Subcutaneous abdominal adipose tissue (tissue), 5 donors: ENCODE measurements at regions not wholly inside any gene's neighbourhood (a gene's known extent, or its start where the extent isn't known, plus 50 kb on each side); places are given as distances from the start of the nearest gene placed in this dataset.

ENCODE experiments used
- H3K27ac ChIP-seq: one replicate; pipeline ENCODE4 v1.7.0; 2013; ENCODE audit warnings: low read depth, mild to moderate bottlenecking, inconsistent platforms, low read length, moderate library complexity
- H3K27me3 ChIP-seq, 5 donors: one replicate each; pipeline ENCODE4 v1.7.0; 2013; ENCODE audit warnings: low read length in 5 of 5, inconsistent platforms in 1 of 5; ENCODE audit not compliant: control insufficient read depth in 5 of 5, insufficient read depth in 4 of 5
- H3K36me3 ChIP-seq, 5 donors: one replicate each; pipeline ENCODE4 v1.7.0; 2013; ENCODE audit warnings: low read length in 5 of 5; ENCODE audit not compliant: control insufficient read depth in 5 of 5, insufficient read depth in 5 of 5
- H3K4me1 ChIP-seq, 5 donors: one replicate each; pipeline ENCODE4 v1.7.0; 2013; ENCODE audit warnings: low read length in 5 of 5, mild to moderate bottlenecking in 3 of 5, moderate library complexity in 1 of 5; ENCODE audit not compliant: control insufficient read depth in 5 of 5, insufficient read depth in 5 of 5
- H3K4me3 ChIP-seq, 5 donors: one replicate each; pipeline ENCODE4 v1.7.0; 2013; ENCODE audit warnings: low read length in 5 of 5, low read depth in 1 of 5
- H3K9ac ChIP-seq, 5 donors: one replicate each; pipeline ENCODE4 v1.7.0; 2013; ENCODE audit warnings: low read length in 5 of 5, mild to moderate bottlenecking in 4 of 5, moderate library complexity in 3 of 5
- H3K9me3 ChIP-seq, 5 donors: one replicate each; pipeline ENCODE4 v1.7.0; 2013; ENCODE audit warnings: low read length in 5 of 5; ENCODE audit not compliant: control insufficient read depth in 5 of 5
- donor health status: healthy.
- donor health status: healthy.
- donor health status: healthy.
- donor health status: healthy.
- donor health status: healthy.

DNA sequence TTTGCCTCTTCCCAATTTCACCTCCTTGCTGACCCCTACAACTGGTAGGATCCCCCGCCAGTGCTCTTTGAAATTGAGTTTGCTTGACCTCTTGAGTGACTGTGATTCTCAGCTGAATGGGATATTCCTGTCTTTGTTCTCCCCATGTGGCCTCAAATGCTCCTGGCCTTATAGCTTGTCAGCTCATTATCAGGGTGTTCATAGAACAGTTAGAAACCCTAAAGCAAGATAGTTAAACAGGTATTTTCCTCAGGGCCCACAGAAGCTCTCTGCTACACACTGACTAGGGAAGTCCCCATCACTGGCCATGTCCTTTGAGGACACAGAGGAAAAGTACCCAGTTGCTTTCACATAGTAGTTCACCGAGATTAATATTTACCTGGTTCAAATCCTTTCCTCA, 211.5 kb upstream of the DTNBP1 start:
- no peaks in the 10 kb centered on the region for H3K27me3 ChIP-seq
- no peaks in the 10 kb centered on the region for H3K36me3 ChIP-seq
- no peak overlapping the region for H3K4me3 ChIP-seq
- H3K9me3 ChIP-seq = no peaks in the 10 kb centered on the region
- peaks cover 0 to 25% (median 21%) of the 10 kb centered on the region in 5 donors for H3K4me1 ChIP-seq
- H3K27ac ChIP-seq = no peak overlapping the region
- H3K9ac ChIP-seq = no peak overlapping the region

DNA sequence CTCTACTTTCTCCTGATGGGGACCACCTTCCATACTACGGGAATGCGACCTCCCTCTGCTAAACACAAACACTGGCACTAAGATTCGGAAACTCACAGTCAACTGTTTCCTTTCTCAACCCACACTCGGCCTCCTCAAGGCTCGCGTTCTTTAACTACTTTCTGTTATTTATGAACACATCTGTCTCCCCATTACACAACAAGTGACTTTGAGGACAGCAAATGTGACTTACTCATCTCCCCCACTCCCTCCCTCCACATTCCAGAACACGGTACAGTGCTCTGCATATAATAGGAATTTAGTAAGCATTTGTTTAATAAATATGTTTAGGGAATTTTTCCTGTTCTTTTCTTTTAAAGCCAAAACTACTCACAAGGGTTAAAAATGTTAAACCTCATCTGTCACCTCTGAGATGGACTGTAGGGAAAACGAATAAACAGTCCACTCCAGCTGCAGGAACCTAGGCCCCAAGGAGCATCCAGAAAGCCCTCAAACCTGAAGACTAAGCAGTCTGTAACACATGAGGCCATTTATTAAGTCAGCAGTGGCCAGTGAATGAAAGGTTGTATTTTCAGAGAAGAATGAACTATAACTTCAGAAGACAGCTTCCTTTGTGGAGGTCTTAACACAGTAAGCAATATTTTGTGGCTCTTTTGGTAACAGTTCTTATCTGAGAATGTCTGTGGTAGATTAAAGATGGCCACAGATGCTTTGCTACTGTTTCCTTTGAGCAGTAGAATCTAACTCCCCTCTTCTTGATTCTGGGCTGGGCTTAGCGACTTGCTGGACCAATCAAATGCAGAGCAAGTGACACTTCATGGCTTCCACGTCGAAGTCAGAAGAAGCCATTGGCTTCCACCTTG, 209.6 kb upstream of the DTNBP1 start:
- Histone ChIP-seq H3K27me3 (no peaks in the 10 kb centered on the region), H3K4me1 (peaks cover 0 to 19% (median 16%) of the 10 kb centered on the region in 5 donors), H3K9me3 (no peaks in the 10 kb centered on the region), H3K9ac (no peak overlapping the region), H3K36me3 (no peaks in the 10 kb centered on the region), H3K27ac (no peak overlapping the region), H3K4me3 (no peak overlapping the region)

DNA sequence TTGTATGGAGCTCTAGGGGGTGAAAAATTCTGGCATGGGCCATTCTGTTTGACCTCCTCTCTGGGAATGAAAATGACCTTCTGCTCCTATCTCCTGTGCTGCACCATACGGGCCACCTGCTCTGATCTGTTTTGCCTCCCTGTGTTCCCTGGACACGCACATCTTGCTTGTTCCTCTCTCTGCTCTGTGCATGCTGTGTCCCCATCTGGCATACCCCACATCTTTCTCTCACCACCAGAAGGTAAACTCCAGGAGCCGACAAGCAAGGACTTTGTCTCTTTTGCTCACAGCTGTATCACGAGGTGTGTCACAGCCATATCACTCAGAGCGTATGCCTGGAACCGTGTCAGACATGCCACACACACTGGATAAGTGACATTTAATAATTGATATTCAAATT, 208.4 kb upstream of the DTNBP1 start:
- Histone ChIP-seq H3K9ac (no peak overlapping the region), H3K27ac (no peak overlapping the region), H3K4me3 (no peak overlapping the region), H3K36me3 (no peaks in the 10 kb centered on the region), H3K9me3 (no peaks in the 10 kb centered on the region), H3K27me3 (no peaks in the 10 kb centered on the region), H3K4me1 (peaks cover 0 to 19% (median 16%) of the 10 kb centered on the region in 5 donors)

- Histone ChIP-seq H3K4me1 (peaks cover 0 to 19% (median 16%) of the 10 kb centered on the region in 5 donors), H3K9me3 (no peaks in the 10 kb centered on the region), H3K27me3 (no peaks in the 10 kb centered on the region), H3K9ac (no peak overlapping the region), H3K36me3 (no peaks in the 10 kb centered on the region), H3K27ac (peak overlapping the region; percentile 5), H3K4me3 (no peak overlapping the region)
Observed at GRCh38 chr6:15870333-15871043, 207.7 kb upstream of the DTNBP1 start.

DNA sequence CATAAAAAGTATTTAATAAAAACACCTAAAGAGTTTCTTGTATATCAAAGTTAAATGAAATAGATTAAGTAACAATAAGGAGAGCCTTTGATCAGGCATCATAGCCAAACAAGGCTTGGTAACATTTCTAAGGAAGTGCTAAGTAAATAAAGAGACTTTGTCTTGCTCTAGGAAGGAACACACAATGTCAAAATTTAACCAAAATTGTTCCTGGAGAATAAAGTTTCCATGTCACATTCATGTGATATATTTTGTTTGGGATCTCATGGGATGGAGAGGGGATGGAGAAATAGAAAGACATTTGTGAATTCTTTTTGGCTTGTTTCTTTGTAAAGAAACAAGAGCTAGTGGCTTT, 201.9 kb upstream of the DTNBP1 start:
- no peak overlapping the region for H3K27ac ChIP-seq
- no peaks in the 10 kb centered on the region for H3K9me3 ChIP-seq
- H3K27me3 ChIP-seq = no peaks in the 10 kb centered on the region
- peaks cover 0 to 1% (median 0%) of the 10 kb centered on the region in 5 donors for H3K4me1 ChIP-seq
- H3K4me3 ChIP-seq = no peak overlapping the region
- H3K9ac ChIP-seq = no peak overlapping the region
- no peaks in the 10 kb centered on the region for H3K36me3 ChIP-seq

GRCh38 chr6:15864038-15864707, 201.3 kb upstream of the DTNBP1 start:
- Histone ChIP-seq H3K4me3 (no peak overlapping the region), H3K27ac (no peak overlapping the region), H3K9ac (no peak overlapping the region), H3K27me3 (no peaks in the 10 kb centered on the region), H3K36me3 (no peaks in the 10 kb centered on the region), H3K4me1 (no peaks in the 10 kb centered on the region), H3K9me3 (no peaks in the 10 kb centered on the region)

- H3K36me3 ChIP-seq = no peaks in the 10 kb centered on the region
- H3K4me1 ChIP-seq = no peaks in the 10 kb centered on the region
- H3K9me3 ChIP-seq = no peaks in the 10 kb centered on the region
- H3K9ac ChIP-seq = no peak overlapping the region
- H3K27me3 ChIP-seq = no peaks in the 10 kb centered on the region
- no peak overlapping the region for H3K4me3 ChIP-seq
- H3K27ac ChIP-seq = no peak overlapping the region
Observed at GRCh38 chr6:15862810-15863209, 200.0 kb upstream of the DTNBP1 start.

GRCh38 chr6:15861486-15861885, 198.7 kb upstream of the DTNBP1 start:
- Histone ChIP-seq H3K9ac (no peak overlapping the region), H3K27ac (no peak overlapping the region), H3K36me3 (no peaks in the 10 kb centered on the region), H3K4me1 (no peaks in the 10 kb centered on the region), H3K9me3 (no peaks in the 10 kb centered on the region), H3K27me3 (no peaks in the 10 kb centered on the region), H3K4me3 (no peak overlapping the region)

- Histone ChIP-seq H3K4me1 (peaks cover 0 to 14% (median 7%) of the 10 kb centered on the region in 5 donors), H3K4me3 (no peak overlapping the region), H3K27me3 (no peaks in the 10 kb centered on the region), H3K36me3 (no peaks in the 10 kb centered on the region), H3K9ac (no peak overlapping the region), H3K9me3 (peaks cover 0 to 11% (median 3%) of the 10 kb centered on the region in 5 donors), H3K27ac (peak overlapping the region; percentile 52)
Observed at GRCh38 chr6:15854826-15855710, 192.2 kb upstream of the DTNBP1 start.
